WTC11 (cell line): ENCODE measurements at regions not wholly inside any gene's neighbourhood (a gene's known extent, or its start where the extent isn't known, plus 50 kb on each side); places are given as distances from the start of the nearest gene placed in this dataset.

ENCODE experiments used
- ATAC-seq: fragments of 200-7000 bp; cut with Tn5 transposase; 2 replicates; pipeline ENCODE4 v1.10.0; 2021; ENCODE audit warnings: mild to moderate bottlenecking, moderate library complexity
- CTCF ChIA-PET: fragments of 300-600 bp; sonication (Branson Sonifier 250); formaldehyde crosslinking; loops from one replicate; lab custom pipeline; 2021; ENCODE audit warnings: antibody characterized with exemption; lab: Charles Lee
- POLR2A ChIA-PET: fragments of 350-600 bp; sonication (Branson Sonifier 250); formaldehyde crosslinking; loops from one replicate; lab custom pipeline; 2021; ENCODE audit warnings: antibody characterized with exemption; lab: Charles Lee
- DNase-seq: peaks from one replicate; pipeline ENCODE4 v3.0.0; 2021; ENCODE audit warnings: low spot score
- H3K27ac Mint-ChIP-seq: 2 replicates; pipeline ENCODE4 v1.8.0; 2021; ENCODE audit warnings: mixed read lengths
- H3K27me3 Mint-ChIP-seq: 2 replicates; pipeline ENCODE4 v1.8.0; 2021; ENCODE audit warnings: low read depth, mild to moderate bottlenecking, moderate library complexity, mixed read lengths
- H3K36me3 Mint-ChIP-seq: 2 replicates; pipeline ENCODE4 v1.8.0; 2021; ENCODE audit warnings: mixed read lengths
- H3K4me1 Mint-ChIP-seq: 2 replicates; pipeline ENCODE4 v1.8.0; 2022; ENCODE audit warnings: mixed read lengths
- H3K4me3 Mint-ChIP-seq: 2 replicates; pipeline ENCODE4 v1.8.0; 2021; ENCODE audit warnings: mild to moderate bottlenecking, moderate library complexity, mixed read lengths
- H3K9me3 Mint-ChIP-seq: 2 replicates; pipeline ENCODE4 v1.8.0; 2021; ENCODE audit warnings: mixed read lengths
- E2F1 ChIP-seq: sonication (generic); formaldehyde crosslinking; IDR thresholded peaks from 2 replicates; pipeline ENCODE4 v1.8.0; 2022; ENCODE audit warnings: mild to moderate bottlenecking, missing genetic modification reagents
- ELF4 ChIP-seq: sonication (generic); formaldehyde crosslinking; IDR thresholded peaks from 2 replicates; pipeline ENCODE4 v1.8.1; 2022; ENCODE audit warnings: low read depth, mild to moderate bottlenecking, moderate library complexity, missing genetic modification reagents
- FOXJ3 ChIP-seq: sonication (generic); formaldehyde crosslinking; IDR thresholded peaks from 2 replicates; pipeline ENCODE4 v1.9.0; 2021; ENCODE audit warnings: missing genetic modification reagents, mild to moderate bottlenecking, borderline replicate concordance
- GABPB1 ChIP-seq: sonication (generic); formaldehyde crosslinking; IDR thresholded peaks from 2 replicates; pipeline ENCODE4 v1.8.1; 2023; ENCODE audit warnings: mild to moderate bottlenecking, missing genetic modification reagents
- IRF2 ChIP-seq: sonication (generic); formaldehyde crosslinking; IDR thresholded peaks from 2 replicates; pipeline ENCODE4 v1.8.0; 2022; ENCODE audit warnings: low read depth, missing genetic modification reagents, borderline replicate concordance
- NR1H2 ChIP-seq: sonication (generic); formaldehyde crosslinking; IDR thresholded peaks from 2 replicates; pipeline ENCODE4 v1.9.0; 2021; ENCODE audit warnings: mild to moderate bottlenecking, moderate library complexity, missing genetic modification reagents
- OVOL2 ChIP-seq: fragments of 250-450 bp; sonication (Bioruptor Pico); IDR thresholded peaks from 2 replicates; pipeline ENCODE4 v1.9.0; 2021; ENCODE audit warnings: mild to moderate bottlenecking, borderline replicate concordance
- PRDM15 ChIP-seq: sonication (generic); formaldehyde crosslinking; IDR thresholded peaks from 2 replicates; pipeline ENCODE4 v1.8.0; 2022; ENCODE audit warnings: missing genetic modification reagents
- PRRX2 ChIP-seq: fragments of 250-450 bp; sonication (Bioruptor Pico); IDR thresholded peaks from 2 replicates; pipeline ENCODE4 v1.8.0; 2021; ENCODE audit warnings: mild to moderate bottlenecking
- RORB ChIP-seq: fragments of 250-450 bp; sonication (Bioruptor Pico); IDR thresholded peaks from 2 replicates; pipeline ENCODE4 v1.9.0; 2021; ENCODE audit warnings: mild to moderate bottlenecking
- TEAD1 ChIP-seq: sonication (generic); formaldehyde crosslinking; IDR thresholded peaks from 2 replicates; pipeline ENCODE4 v1.8.0; 2022; ENCODE audit warnings: mild to moderate bottlenecking, missing genetic modification reagents
- TP53 ChIP-seq: sonication (generic); formaldehyde crosslinking; IDR thresholded peaks from 2 replicates; pipeline ENCODE4 v1.8.1; 2023; ENCODE audit warnings: mild to moderate bottlenecking, missing genetic modification reagents
- ZBTB43 ChIP-seq: sonication (generic); formaldehyde crosslinking; IDR thresholded peaks from 2 replicates; pipeline ENCODE4 v1.8.1; 2023; ENCODE audit warnings: mild to moderate bottlenecking, missing genetic modification reagents
- TF ChIP-seq, protein P1 (sequence below): fragments of 250-450 bp; sonication (Bioruptor Pico); IDR thresholded peaks from 2 replicates; pipeline ENCODE4 v1.9.0; 2021; ENCODE audit warnings: moderate library complexity, mild to moderate bottlenecking, inconsistent platforms, borderline replicate concordance
- TF ChIP-seq, protein P2 (sequence below): fragments of 250-450 bp; sonication (Bioruptor Pico); IDR thresholded peaks from 2 replicates; pipeline ENCODE4 v1.9.0; 2021; ENCODE audit warnings: mild to moderate bottlenecking
- TF ChIP-seq, protein P3 (sequence below): sonication (generic); formaldehyde crosslinking; IDR thresholded peaks from 2 replicates; pipeline ENCODE4 v1.8.0; 2022; ENCODE audit warnings: mild to moderate bottlenecking, missing genetic modification reagents

DNA sequence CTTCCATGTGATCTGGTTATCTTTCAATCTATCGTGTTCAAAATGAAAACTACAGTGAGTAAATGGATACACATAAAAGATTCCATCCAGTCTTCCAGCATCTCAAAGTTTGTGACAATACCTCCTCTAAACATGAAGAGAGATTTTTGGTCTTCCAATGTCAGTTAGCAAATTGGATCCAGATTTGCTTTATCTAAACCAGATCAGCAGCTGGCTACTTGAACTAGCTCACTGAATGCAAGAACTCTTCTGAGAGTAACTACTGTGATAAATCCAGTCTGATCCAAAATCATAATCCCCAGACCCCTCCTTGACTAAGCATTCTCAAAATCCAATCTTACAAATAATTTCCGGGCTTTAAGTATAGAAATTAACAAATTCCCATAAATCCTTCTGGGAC, 2177.9 kb upstream of the C9orf72 start:
- Mint-ChIP-seq H3K27me3 (no peaks in the 10 kb centered on the region), H3K27ac (no peak overlapping the region), H3K4me1 (no peaks in the 10 kb centered on the region), H3K9me3 (0 out of 2 replicates have a peak, but pooled peaks cover 5% of the 10 kb centered on the region)
- ChIA-PET POLR2A (no interaction called here), CTCF (no interaction called here)
- ATAC-seq (no peak), DNase-seq (no peak)
- TF ChIP-seq IRF2 (no peak), FOXJ3 (CRISPR knock-in tag) (no peak), E2F1 (CRISPR knock-in tag) (no peak), ELF4 (no peak), NR1H2 (CRISPR knock-in tag) (no peak), TEAD1 (no peak), ZBTB43 (CRISPR knock-in tag) (no peak), PRDM15 (no peak), PRRX2 (CRISPR knock-in tag) (no peak), TP53 (CRISPR knock-in tag) (no peak)
- TF ChIP-seq, protein P1, sequence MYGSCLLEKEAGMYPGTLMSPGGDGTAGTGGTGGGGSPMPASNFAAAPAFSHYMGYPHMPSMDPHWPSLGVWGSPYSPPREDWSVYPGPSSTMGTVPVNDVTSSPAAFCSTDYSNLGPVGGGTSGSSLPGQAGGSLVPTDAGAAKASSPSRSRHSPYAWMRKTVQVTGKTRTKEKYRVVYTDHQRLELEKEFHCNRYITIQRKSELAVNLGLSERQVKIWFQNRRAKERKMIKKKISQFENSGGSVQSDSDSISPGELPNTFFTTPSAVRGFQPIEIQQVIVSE (CRISPR knock-in tag): no peak
- TF ChIP-seq, protein P2, sequence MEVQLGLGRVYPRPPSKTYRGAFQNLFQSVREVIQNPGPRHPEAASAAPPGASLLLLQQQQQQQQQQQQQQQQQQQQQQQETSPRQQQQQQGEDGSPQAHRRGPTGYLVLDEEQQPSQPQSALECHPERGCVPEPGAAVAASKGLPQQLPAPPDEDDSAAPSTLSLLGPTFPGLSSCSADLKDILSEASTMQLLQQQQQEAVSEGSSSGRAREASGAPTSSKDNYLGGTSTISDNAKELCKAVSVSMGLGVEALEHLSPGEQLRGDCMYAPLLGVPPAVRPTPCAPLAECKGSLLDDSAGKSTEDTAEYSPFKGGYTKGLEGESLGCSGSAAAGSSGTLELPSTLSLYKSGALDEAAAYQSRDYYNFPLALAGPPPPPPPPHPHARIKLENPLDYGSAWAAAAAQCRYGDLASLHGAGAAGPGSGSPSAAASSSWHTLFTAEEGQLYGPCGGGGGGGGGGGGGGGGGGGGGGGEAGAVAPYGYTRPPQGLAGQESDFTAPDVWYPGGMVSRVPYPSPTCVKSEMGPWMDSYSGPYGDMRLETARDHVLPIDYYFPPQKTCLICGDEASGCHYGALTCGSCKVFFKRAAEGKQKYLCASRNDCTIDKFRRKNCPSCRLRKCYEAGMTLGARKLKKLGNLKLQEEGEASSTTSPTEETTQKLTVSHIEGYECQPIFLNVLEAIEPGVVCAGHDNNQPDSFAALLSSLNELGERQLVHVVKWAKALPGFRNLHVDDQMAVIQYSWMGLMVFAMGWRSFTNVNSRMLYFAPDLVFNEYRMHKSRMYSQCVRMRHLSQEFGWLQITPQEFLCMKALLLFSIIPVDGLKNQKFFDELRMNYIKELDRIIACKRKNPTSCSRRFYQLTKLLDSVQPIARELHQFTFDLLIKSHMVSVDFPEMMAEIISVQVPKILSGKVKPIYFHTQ (CRISPR knock-in tag): no peak
- TF ChIP-seq, protein P3, sequence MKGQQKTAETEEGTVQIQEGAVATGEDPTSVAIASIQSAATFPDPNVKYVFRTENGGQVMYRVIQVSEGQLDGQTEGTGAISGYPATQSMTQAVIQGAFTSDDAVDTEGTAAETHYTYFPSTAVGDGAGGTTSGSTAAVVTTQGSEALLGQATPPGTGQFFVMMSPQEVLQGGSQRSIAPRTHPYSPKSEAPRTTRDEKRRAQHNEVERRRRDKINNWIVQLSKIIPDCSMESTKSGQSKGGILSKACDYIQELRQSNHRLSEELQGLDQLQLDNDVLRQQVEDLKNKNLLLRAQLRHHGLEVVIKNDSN (CRISPR knock-in tag): no peak
- TF ChIP-seq, all 79 proteins: peak for 0
- Mint-ChIP-seq H3K36me3 (no peaks in the 10 kb centered on the region), H3K4me3 (no peak overlapping the region)

DNA sequence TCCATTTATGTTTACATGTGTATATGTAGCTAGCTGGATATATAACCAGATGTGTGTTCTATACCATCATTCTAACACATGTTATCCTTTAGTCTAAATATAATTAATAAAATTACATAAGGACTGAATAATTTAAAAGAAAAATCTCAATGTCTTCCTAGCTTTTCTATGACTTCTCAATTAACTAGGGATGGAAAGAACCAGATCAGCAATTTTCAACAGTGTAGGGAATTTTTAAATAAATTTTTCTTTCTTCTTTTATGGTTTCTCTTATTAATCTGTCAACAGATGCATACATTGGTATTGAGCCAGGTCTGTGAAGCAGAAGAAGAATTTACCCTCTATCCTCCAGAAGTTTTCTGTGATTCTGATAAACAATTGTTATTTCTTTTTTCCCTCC, 2180.4 kb upstream of the C9orf72 start:
- Mint-ChIP-seq H3K36me3 (no peaks in the 10 kb centered on the region), H3K4me1 (no peaks in the 10 kb centered on the region), H3K9me3 (0 out of 2 replicates have a peak, but pooled peaks cover 5% of the 10 kb centered on the region), H3K27ac (no peak overlapping the region), H3K4me3 (no peak overlapping the region), H3K27me3 (no peaks in the 10 kb centered on the region)
- TF ChIP-seq GABPB1 (CRISPR knock-in tag): no peak
- no peak for TF ChIP-seq RORB (CRISPR knock-in tag)
- no peak for TF ChIP-seq OVOL2
- ChIA-PET CTCF (no interaction called here), POLR2A (no interaction called here)
- ATAC-seq: no peak
- DNase-seq: no peak
